ENCODE measurements at regions not wholly inside any gene's neighbourhood (a gene's known extent, or its start where the extent isn't known, plus 50 kb on each side); places are given as distances from the start of the nearest gene placed in this dataset.

GRCh38 chr9:105833271-105833975, 139.1 kb downstream of the TMEM38B start:
- Histone ChIP-seq H3K4me3 (no peak overlapping the region), H3K9me3 (no peaks in the 10 kb centered on the region), H3K27ac (no peak overlapping the region), H3K27me3 (ENCODE audit: insufficient read depth in 3 of 3, low read length in 2 of 3) (no peaks in the 10 kb centered on the region), H3K36me3 (ENCODE audit: insufficient read depth in 1 of 2, low read depth in 1 of 2) (no peaks in the 10 kb centered on the region), H3K4me1 (peaks cover 11% of the 10 kb centered on the region)
- intact Hi-C loops (cut with DNase I), result no loop called here
- DNase-seq (no peak), ATAC-seq (no peak)
- no peak for TF ChIP-seq CTCF (IDR thresholded peaks at IDR 0.05)
- whole genome bisulfite sequencing, 3 donors, result 94 to 97% (median 97%) methylated on average over 6 of the region's 6 CpGs

- 85 to 88% (median 88%) methylated on average over 2 of the region's 2 CpGs for WGBS, 3 donors
- ATAC-seq, result no peak
- Histone ChIP-seq H3K27ac (no peak overlapping the region), H3K4me3 (no peak overlapping the region), H3K9me3 (no peaks in the 10 kb centered on the region), H3K27me3 (ENCODE audit: insufficient read depth in 3 of 3, low read length in 2 of 3) (no peaks in the 10 kb centered on the region), H3K4me1 (peaks cover 11% of the 10 kb centered on the region), H3K36me3 (ENCODE audit: insufficient read depth in 1 of 2, low read depth in 1 of 2) (no peaks in the 10 kb centered on the region)
- intact Hi-C loops (cut with DNase I), result no loop called here
- no peak for TF ChIP-seq CTCF (IDR thresholded peaks at IDR 0.05)
- no peak for DNase-seq
Observed at GRCh38 chr9:105834404-105834803, 140.1 kb downstream of the TMEM38B start.

- Histone ChIP-seq H3K27ac (no peak overlapping the region), H3K27me3 (ENCODE audit: insufficient read depth in 3 of 3, low read length in 2 of 3) (no peaks in the 10 kb centered on the region), H3K9me3 (no peaks in the 10 kb centered on the region), H3K36me3 (ENCODE audit: insufficient read depth in 1 of 2, low read depth in 1 of 2) (no peaks in the 10 kb centered on the region), H3K4me3 (no peak overlapping the region), H3K4me1 (peaks cover 11% of the 10 kb centered on the region)
- 16 to 25% (median 17%) methylated on average over 7 of the region's 7 CpGs for WGBS, 3 donors
- no peak for DNase-seq
- ATAC-seq, result peak; percentile 25 to 63 (median 54)
- intact Hi-C loops (cut with DNase I), result no loop called here
- no peak for TF ChIP-seq CTCF (IDR thresholded peaks at IDR 0.05)
Observed at GRCh38 chr9:105835721-105836120, 141.4 kb downstream of the TMEM38B start.

GRCh38 chr9:105836936-105837660, 142.8 kb downstream of the TMEM38B start:
- H3K9me3 ChIP-seq, result no peaks in the 10 kb centered on the region
- no peak for DNase-seq
- no peaks in the 10 kb centered on the region for H3K36me3 ChIP-seq (ENCODE audit: insufficient read depth in 1 of 2, low read depth in 1 of 2)
- TF ChIP-seq CTCF (IDR thresholded peaks at IDR 0.05), result no peak
- intact Hi-C loops (cut with DNase I), result no loop called here
- no peak overlapping the region for H3K27ac ChIP-seq
- no peak for ATAC-seq
- H3K4me1 ChIP-seq, result peaks cover 11% of the 10 kb centered on the region
- H3K4me3 ChIP-seq, result no peak overlapping the region
- WGBS, 3 donors, result 60 to 73% (median 63%) methylated on average over 10 of the region's 10 CpGs
- H3K27me3 ChIP-seq (ENCODE audit: insufficient read depth in 3 of 3, low read length in 2 of 3), result no peaks in the 10 kb centered on the region

Data from psoas muscle (tissue), 7 donors.